ENCODE measurements at regions not wholly inside any gene's neighbourhood (a gene's known extent, or its start where the extent isn't known, plus 50 kb on each side); places are given as distances from the start of the nearest gene placed in this dataset.

- no peak for DNase-seq (ENCODE audit: low read depth)
Observed at GRCh38 chr2:14536976-14537375, 95.5 kb upstream of the LRATD1 start.

GRCh38 chr2:14540015-14540414 is 92.5 kb upstream of the LRATD1 start:
- no peak for DNase-seq (ENCODE audit: low read depth)

GRCh38 chr2:14543284-14543683 is 89.2 kb upstream of the LRATD1 start:
- no peak for DNase-seq (ENCODE audit: low read depth)

- no peak for DNase-seq (ENCODE audit: low read depth)
Observed at GRCh38 chr2:14544247-14544646, 88.3 kb upstream of the LRATD1 start.

- no peak for DNase-seq (ENCODE audit: low read depth)
Observed at GRCh38 chr2:14547830-14548229, 84.7 kb upstream of the LRATD1 start.

- DNase-seq (ENCODE audit: low read depth): no peak
Observed at GRCh38 chr2:14550658-14551057, 81.9 kb upstream of the LRATD1 start.

- DNase-seq (ENCODE audit: low read depth): no peak
Observed at GRCh38 chr2:14551069-14551468, 81.4 kb upstream of the LRATD1 start.

- DNase-seq (ENCODE audit: low read depth): no peak
Observed at GRCh38 chr2:14552286-14552685, 80.2 kb upstream of the LRATD1 start.

GRCh38 chr2:14552818-14553217 is 79.7 kb upstream of the LRATD1 start:
- no peak for DNase-seq (ENCODE audit: low read depth)

- no peak for DNase-seq (ENCODE audit: low read depth)
Observed at GRCh38 chr2:14554849-14555545, 77.5 kb upstream of the LRATD1 start.

- DNase-seq (ENCODE audit: low read depth): no peak
Observed at GRCh38 chr2:14557111-14557510, 75.4 kb upstream of the LRATD1 start.

GRCh38 chr2:14557916-14558315 is 74.6 kb upstream of the LRATD1 start:
- DNase-seq (ENCODE audit: low read depth): no peak

- no peak for DNase-seq (ENCODE audit: low read depth)
Observed at GRCh38 chr2:14558335-14558919, 74.1 kb upstream of the LRATD1 start.

- DNase-seq (ENCODE audit: low read depth): no peak
Observed at GRCh38 chr2:14560716-14561115, 71.8 kb upstream of the LRATD1 start.

- DNase-seq (ENCODE audit: low read depth): no peak
Observed at GRCh38 chr2:14563324-14563723, 69.2 kb upstream of the LRATD1 start.

- no peak for DNase-seq (ENCODE audit: low read depth)
Observed at GRCh38 chr2:14565666-14566065, 66.9 kb upstream of the LRATD1 start.

GRCh38 chr2:14567561-14567960 is 65.0 kb upstream of the LRATD1 start:
- no peak for DNase-seq (ENCODE audit: low read depth)

- no peak for DNase-seq (ENCODE audit: low read depth)
Observed at GRCh38 chr2:14569294-14569693, 63.2 kb upstream of the LRATD1 start.

GRCh38 chr2:14572633-14573032 is 59.9 kb upstream of the LRATD1 start:
- no peak for DNase-seq (ENCODE audit: low read depth)

GRCh38 chr2:14577843-14578242 is 54.7 kb upstream of the LRATD1 start:
- DNase-seq (ENCODE audit: low read depth): no peak
